Activated naive CD4-positive, alpha-beta T cell (primary cell): ENCODE measurements at regions not wholly inside any gene's neighbourhood (a gene's known extent, or its start where the extent isn't known, plus 50 kb on each side); places are given as distances from the start of the nearest gene placed in this dataset.

Experiments used
- DNase-seq, 4 experiments: peaks; one replicate each; lab custom pipeline; 2025; lab: John Stamatoyannopoulos, UW

GRCh38 chr13:104757712-104758111 is 1691.5 kb upstream of the SLC10A2 start:
- no peak for DNase-seq

GRCh38 chr13:104750377-104750776 is 1684.2 kb upstream of the SLC10A2 start:
- DNase-seq = no peak

- DNase-seq = no peak
Measured at GRCh38 chr13:104740641-104741222, 1674.5 kb upstream of the SLC10A2 start.

- no peak for DNase-seq
Measured at GRCh38 chr13:104737713-104738112, 1671.5 kb upstream of the SLC10A2 start.

GRCh38 chr13:104733427-104733826 is 1667.2 kb upstream of the SLC10A2 start:
- DNase-seq = no peak

- no peak for DNase-seq
Measured at GRCh38 chr13:104715111-104715510, 1648.9 kb upstream of the SLC10A2 start.

GRCh38 chr13:104705031-104705750 is 1639.0 kb upstream of the SLC10A2 start:
- DNase-seq = no peak

- DNase-seq = no peak
Measured at GRCh38 chr13:104701591-104701990, 1635.4 kb upstream of the SLC10A2 start.

- no peak for DNase-seq
Measured at GRCh38 chr13:104694397-104694796, 1628.2 kb upstream of the SLC10A2 start.

GRCh38 chr13:104693126-104693525 is 1626.9 kb upstream of the SLC10A2 start:
- DNase-seq = no peak

- DNase-seq = no peak
Measured at GRCh38 chr13:104691767-104692467, 1625.7 kb upstream of the SLC10A2 start.

GRCh38 chr13:104686484-104686883 is 1620.3 kb upstream of the SLC10A2 start:
- no peak for DNase-seq

- no peak for DNase-seq
Measured at GRCh38 chr13:104683789-104684188, 1617.6 kb upstream of the SLC10A2 start.

- no peak for DNase-seq
Measured at GRCh38 chr13:104678161-104678560, 1611.9 kb upstream of the SLC10A2 start.

GRCh38 chr13:104671901-104672300 is 1605.7 kb upstream of the SLC10A2 start:
- no peak for DNase-seq

GRCh38 chr13:104657196-104657595 is 1591.0 kb upstream of the SLC10A2 start:
- DNase-seq = no peak

- DNase-seq = no peak
Measured at GRCh38 chr13:104650431-104650830, 1584.2 kb upstream of the SLC10A2 start.

- DNase-seq = no peak
Measured at GRCh38 chr13:104648291-104648690, 1582.1 kb upstream of the SLC10A2 start.

GRCh38 chr13:104645786-104646185 is 1579.6 kb upstream of the SLC10A2 start:
- DNase-seq = no peak

- DNase-seq = no peak
Measured at GRCh38 chr13:104641309-104641708, 1575.1 kb upstream of the SLC10A2 start.

GRCh38 chr13:104635879-104636278 is 1569.7 kb upstream of the SLC10A2 start:
- no peak for DNase-seq

GRCh38 chr13:104634016-104634415 is 1567.8 kb upstream of the SLC10A2 start:
- DNase-seq = no peak

- DNase-seq = no peak
Measured at GRCh38 chr13:104632736-104633135, 1566.5 kb upstream of the SLC10A2 start.
